IPS-NIHi7 (cell line): ENCODE measurements at regions not wholly inside any gene's neighbourhood (a gene's known extent, or its start where the extent isn't known, plus 50 kb on each side); places are given as distances from the start of the nearest gene placed in this dataset.
"Not testable (repeated sequence)": the region's sequence is repeated elsewhere in the genome, so short reads cannot be mapped to it uniquely, and the experiment has no call there.

ENCODE experiments used
- DNase-seq: peaks from one replicate; pipeline ENCODE4 v3.0.0; 2012; ENCODE audit warnings: mixed read lengths; ENCODE audit errors: extremely low spot score

GRCh38 chr4:30148828-30149227, 571.3 kb upstream of the PCDH7 start:
- DNase-seq = not testable (repeated sequence)

- not testable (repeated sequence) for DNase-seq
Observed at GRCh38 chr4:30149539-30149938, 570.6 kb upstream of the PCDH7 start.

GRCh38 chr4:30153427-30153826, 566.7 kb upstream of the PCDH7 start:
- DNase-seq = no peak

- DNase-seq = no peak
Observed at GRCh38 chr4:30160140-30160539, 560.0 kb upstream of the PCDH7 start.

GRCh38 chr4:30172416-30172815, 547.8 kb upstream of the PCDH7 start:
- no peak for DNase-seq

- DNase-seq = no peak
Observed at GRCh38 chr4:30181512-30181911, 538.7 kb upstream of the PCDH7 start.

- DNase-seq = no peak
Observed at GRCh38 chr4:30181918-30182317, 538.3 kb upstream of the PCDH7 start.

- no peak for DNase-seq
Observed at GRCh38 chr4:30182786-30183185, 537.4 kb upstream of the PCDH7 start.

- DNase-seq = no peak
Observed at GRCh38 chr4:30191902-30192301, 528.3 kb upstream of the PCDH7 start.

GRCh38 chr4:30207389-30207788, 512.8 kb upstream of the PCDH7 start:
- no peak for DNase-seq

GRCh38 chr4:30208731-30209435, 511.3 kb upstream of the PCDH7 start:
- DNase-seq = no peak

- not testable (repeated sequence) for DNase-seq
Observed at GRCh38 chr4:30215973-30216372, 504.2 kb upstream of the PCDH7 start.

- no peak for DNase-seq
Observed at GRCh38 chr4:30245140-30245539, 475.0 kb upstream of the PCDH7 start.

GRCh38 chr4:30256116-30256832, 463.9 kb upstream of the PCDH7 start:
- peak; percentile 7 for DNase-seq

GRCh38 chr4:30258949-30259348, 461.2 kb upstream of the PCDH7 start:
- DNase-seq = no peak

- no peak for DNase-seq
Observed at GRCh38 chr4:30262379-30262778, 457.8 kb upstream of the PCDH7 start.

- DNase-seq = no peak
Observed at GRCh38 chr4:30264465-30264864, 455.7 kb upstream of the PCDH7 start.

- DNase-seq = no peak
Observed at GRCh38 chr4:30265716-30266115, 454.5 kb upstream of the PCDH7 start.

- DNase-seq = no peak
Observed at GRCh38 chr4:30268370-30268769, 451.8 kb upstream of the PCDH7 start.

- DNase-seq = peak; percentile 13
Observed at GRCh38 chr4:30269850-30270249, 450.3 kb upstream of the PCDH7 start.

GRCh38 chr4:30281986-30282385, 438.2 kb upstream of the PCDH7 start:
- no peak for DNase-seq

- no peak for DNase-seq
Observed at GRCh38 chr4:30283336-30283735, 436.8 kb upstream of the PCDH7 start.

GRCh38 chr4:30294295-30294694, 425.9 kb upstream of the PCDH7 start:
- DNase-seq = no peak
